H1 (cell line): ENCODE measurements at regions not wholly inside any gene's neighbourhood (a gene's known extent, or its start where the extent isn't known, plus 50 kb on each side); places are given as distances from the start of the nearest gene placed in this dataset.

ENCODE experiments used
- CTCF ChIA-PET: fragments of 300-600 bp; sonication (Branson Sonifier 250); formaldehyde crosslinking; loops from one replicate; lab custom pipeline; 2021; ENCODE audit not compliant: partially characterized antibody; lab: Charles Lee
- POLR2A ChIA-PET: fragments of 300-600 bp; sonication (Branson Sonifier 250); formaldehyde crosslinking; loops from one replicate; lab custom pipeline; 2021; ENCODE audit warnings: inconsistent platforms; ENCODE audit not compliant: partially characterized antibody; lab: Charles Lee
- DNase-seq, 2 experiments: peaks; one replicate each; pipeline versions ENCODE4 v3.0.0 to v3.0.0-alpha.2; 2010 to 2022; ENCODE audit warnings: low spot score in 2 of 2, low read depth in 1 of 2, mixed read lengths in 1 of 2
- FAIRE-seq: peaks from 2 replicates; lab custom pipeline; 2011; peaks lifted over from hg19 to GRCh38; lab: Jason Lieb, UNC
- H2AFZ ChIP-seq: 2 replicates; pipeline ENCODE4 v1.8.1; 2012; ENCODE audit warnings: low read length, inconsistent platforms
- H2AK5ac ChIP-seq: 2 replicates; pipeline ENCODE4 v1.6.1; 2013; ENCODE audit warnings: low read depth, low read length
- H2BK120ac ChIP-seq: replicated peaks from 2 replicates; pipeline ENCODE3; 2013; ENCODE audit warnings: low read depth, low read length, inconsistent platforms
- H2BK12ac ChIP-seq: 2 replicates; pipeline ENCODE4 v1.6.1; 2013; ENCODE audit warnings: low read depth, low read length
- H2BK15ac ChIP-seq: 2 replicates; pipeline ENCODE4 v1.6.1; 2013; ENCODE audit warnings: low read length
- H2BK20ac ChIP-seq: 2 replicates; pipeline ENCODE4 v1.6.1; 2013; ENCODE audit warnings: low read length
- H2BK5ac ChIP-seq: 2 replicates; pipeline ENCODE4 v1.6.1; 2013; ENCODE audit warnings: low read depth, low read length
- H3K14ac ChIP-seq: 2 replicates; pipeline ENCODE4 v1.6.1; 2013; ENCODE audit warnings: inconsistent platforms; ENCODE audit not compliant: insufficient read length
- H3K18ac ChIP-seq: 2 replicates; pipeline ENCODE4 v1.6.1; 2013; ENCODE audit warnings: low read length; ENCODE audit errors: extremely low read depth
- H3K23ac ChIP-seq: 2 replicates; pipeline ENCODE4 v1.6.1; 2013; ENCODE audit warnings: inconsistent platforms; ENCODE audit not compliant: insufficient read length
- H3K23me2 ChIP-seq: 2 replicates; pipeline ENCODE4 v1.6.1; 2013; ENCODE audit warnings: low read depth, low read length
- H3K27ac ChIP-seq: 2 replicates; pipeline ENCODE4 v1.6.1; 2011; ENCODE audit warnings: low read depth, low read length, inconsistent platforms
- H3K27me3 ChIP-seq, 4 experiments: replicated peaks in 1 of 4; 1 replicate in 1 of 4; 2 replicates in 3 of 4; pipeline versions ENCODE4 v1.6.1 to v1.8.1; 2011 to 2013; ENCODE audit warnings: low read length in 3 of 4, mild to moderate bottlenecking in 3 of 4, inconsistent platforms in 2 of 4, mixed read lengths in 2 of 4, moderate library complexity in 1 of 4; ENCODE audit not compliant: control insufficient read depth in 3 of 4, insufficient read depth in 3 of 4; ENCODE audit errors: extremely low read depth in 1 of 4
- H3K36me3 ChIP-seq, 4 experiments: 2 replicates each; pipeline versions ENCODE4 v1.6.1 to v1.8.1; 2011 to 2013; ENCODE audit warnings: mild to moderate bottlenecking in 4 of 4, low read length in 3 of 4, moderate library complexity in 2 of 4, control low read depth in 1 of 4, inconsistent platforms in 1 of 4; ENCODE audit not compliant: insufficient read depth in 4 of 4, control insufficient read depth in 2 of 4
- H3K4ac ChIP-seq: replicated peaks from 2 replicates; pipeline ENCODE3; 2013; ENCODE audit warnings: low read length, low read depth, mixed read lengths, inconsistent platforms; ENCODE audit not compliant: insufficient read length
- H3K4me1 ChIP-seq, 4 experiments: replicated peaks in 1 of 4; 1 replicate in 1 of 4; 2 replicates in 3 of 4; pipeline versions ENCODE4 v1.6.1 to v1.8.1; 2011 to 2013; ENCODE audit warnings: low read length in 3 of 4, inconsistent platforms in 2 of 4, mixed read lengths in 1 of 4; ENCODE audit not compliant: insufficient read depth in 4 of 4, control insufficient read depth in 3 of 4
- H3K4me2 ChIP-seq, 2 experiments: 2 replicates each; pipeline versions ENCODE4 v1.6.1 to v1.8.1; 2011 to 2013; ENCODE audit warnings: low read depth in 2 of 2, low read length in 2 of 2, control low read depth in 1 of 2, inconsistent platforms in 1 of 2, mild to moderate bottlenecking in 1 of 2; ENCODE audit not compliant: insufficient read depth in 1 of 2
- H3K4me3 ChIP-seq, 4 experiments: fragments of 200-600, 300-600 bp in 1 of 4; sonication (generic), shearing (Covaris generic), sonication (Bioruptor Twin) in 1 of 4; 2 replicates each; pipeline versions ENCODE4 v1.5.1 to v1.8.1; 2011 to 2016; ENCODE audit warnings: low read length in 4 of 4, low read depth in 3 of 4, control low read depth in 2 of 4, inconsistent platforms in 2 of 4, mild to moderate bottlenecking in 2 of 4, mixed read lengths in 1 of 4, moderate library complexity in 1 of 4; ENCODE audit not compliant: insufficient read depth in 2 of 4; ENCODE audit errors: extremely low read depth in 1 of 4
- H3K56ac ChIP-seq: replicated peaks from 2 replicates; pipeline ENCODE3; 2013; ENCODE audit warnings: low read depth, mild to moderate bottlenecking, mixed read lengths, low read length, inconsistent platforms; ENCODE audit not compliant: insufficient read length
- H3K79me1 ChIP-seq: 2 replicates; pipeline ENCODE4 v1.6.1; 2013; ENCODE audit warnings: low read depth, low read length, control low read depth
- H3K79me2 ChIP-seq, 2 experiments: 2 replicates each; pipeline versions ENCODE4 v1.6.1 to v1.8.1; 2012 to 2013; ENCODE audit warnings: low read length in 2 of 2, mild to moderate bottlenecking in 2 of 2, inconsistent platforms in 1 of 2; ENCODE audit not compliant: insufficient read depth in 2 of 2, control insufficient read depth in 1 of 2
- H3K9ac ChIP-seq, 4 experiments: replicated peaks in 1 of 4; 1 replicate in 1 of 4; 2 replicates in 3 of 4; pipeline versions ENCODE4 v1.6.1 to v1.8.1; 2011 to 2013; ENCODE audit warnings: low read depth in 3 of 4, low read length in 3 of 4, control low read depth in 2 of 4, mild to moderate bottlenecking in 2 of 4, moderate library complexity in 2 of 4, inconsistent platforms in 1 of 4; ENCODE audit errors: extremely low read depth in 1 of 4
- H3K9me3 ChIP-seq, 2 experiments: 2 replicates each; pipeline versions ENCODE4 v1.6.1 to v1.8.1; 2012 to 2013; ENCODE audit warnings: mild to moderate bottlenecking in 2 of 2, moderate library complexity in 2 of 2, control low read depth in 1 of 2, inconsistent platforms in 1 of 2, low read depth in 1 of 2, low read length in 1 of 2, mixed read lengths in 1 of 2; ENCODE audit not compliant: insufficient read depth in 2 of 2
- H4K20me1 ChIP-seq, 2 experiments: replicated peaks in 1 of 2; 2 replicates each; pipeline versions ENCODE3 to v1.8.1; 2011 to 2013; ENCODE audit warnings: inconsistent platforms in 2 of 2, low read length in 2 of 2, mild to moderate bottlenecking in 1 of 2; ENCODE audit not compliant: insufficient read depth in 2 of 2, control insufficient read depth in 1 of 2
- H4K5ac ChIP-seq: 2 replicates; pipeline ENCODE4 v1.6.1; 2013; ENCODE audit warnings: low read length, low read depth, mixed read lengths, inconsistent platforms; ENCODE audit not compliant: insufficient read length
- H4K8ac ChIP-seq: 2 replicates; pipeline ENCODE4 v1.8.0; 2013; ENCODE audit warnings: mild to moderate bottlenecking, moderate library complexity, low read length, inconsistent platforms; ENCODE audit not compliant: insufficient read depth; ENCODE audit errors: extremely low read depth
- H4K91ac ChIP-seq: replicated peaks from 2 replicates; pipeline ENCODE3; 2013; ENCODE audit warnings: low read length, mixed read lengths, inconsistent platforms; ENCODE audit not compliant: insufficient read length
- CHD1 ChIP-seq: IDR thresholded peaks from 2 replicates; pipeline ENCODE4 v1.6.1; 2012; ENCODE audit warnings: low read depth, low read length, improper control_type of control experiment
- E2F6 ChIP-seq: IDR thresholded peaks from 2 replicates; pipeline ENCODE4 v1.6.1; 2012; ENCODE audit warnings: inconsistent platforms
- EGR1 ChIP-seq: IDR thresholded peaks from 2 replicates; pipeline ENCODE4 v1.6.1; 2011; ENCODE audit warnings: low read depth, low read length, borderline replicate concordance
- HDAC2 ChIP-seq, 2 experiments: fragments of 300-600 bp in 1 of 2; sonication (generic) in 1 of 2; IDR thresholded peaks; 2 replicates each; pipeline ENCODE4 v1.6.1; 2011 to 2012; ENCODE audit warnings: low read depth in 2 of 2, low read length in 2 of 2, mild to moderate bottlenecking in 2 of 2, moderate library complexity in 2 of 2, borderline replicate concordance in 1 of 2, inconsistent platforms in 1 of 2
- JUND ChIP-seq: IDR thresholded peaks from 2 replicates; pipeline ENCODE4 v1.6.1; 2011; ENCODE audit warnings: mild to moderate bottlenecking, improper control_type of control experiment, low read length
- KDM1A ChIP-seq: fragments of 200-600, 300-600 bp; sonication (generic); IDR thresholded peaks from 2 replicates; pipeline ENCODE4 v1.7.1; 2016; ENCODE audit warnings: mild to moderate bottlenecking, low read length, borderline replicate concordance
- KDM4A ChIP-seq: IDR thresholded peaks from one replicate; pipeline ENCODE4 v1.7.1; 2012; ENCODE audit warnings: low read depth, mild to moderate bottlenecking, moderate library complexity, low read length, inconsistent platforms; ENCODE audit not compliant: severe bottlenecking
- MAFK ChIP-seq: IDR thresholded peaks from 2 replicates; pipeline ENCODE4 v1.6.1; 2012; ENCODE audit warnings: low read depth, mild to moderate bottlenecking, improper control_type of control experiment, low read length
- MAX ChIP-seq: IDR thresholded peaks from 2 replicates; pipeline ENCODE4 v1.6.1; 2012; ENCODE audit warnings: inconsistent platforms
- RAD21 ChIP-seq, 2 experiments: IDR thresholded peaks in 1 of 2; conservative IDR thresholded peaks in 1 of 2; 2 replicates each; pipeline ENCODE4 v1.6.1; 2011; ENCODE audit warnings: low read depth in 2 of 2, low read length in 2 of 2, improper control_type of control experiment in 1 of 2, inconsistent platforms in 1 of 2, mild to moderate bottlenecking in 1 of 2, moderate library complexity in 1 of 2
- RBBP5 ChIP-seq: IDR thresholded peaks from 2 replicates; pipeline ENCODE4 v1.7.1; 2012; ENCODE audit warnings: low read depth, mild to moderate bottlenecking, inconsistent platforms, low read length, moderate library complexity, borderline replicate concordance
- SIN3A ChIP-seq, 2 experiments: IDR thresholded peaks in 1 of 2; conservative IDR thresholded peaks in 1 of 2; 2 replicates each; pipeline ENCODE4 v1.6.1; 2011 to 2012; ENCODE audit warnings: low read length in 2 of 2, improper control_type of control experiment in 1 of 2, low read depth in 1 of 2, mild to moderate bottlenecking in 1 of 2
- TBP ChIP-seq: IDR thresholded peaks from 2 replicates; pipeline ENCODE4 v1.6.1; 2011; ENCODE audit warnings: low read depth, low read length, improper control_type of control experiment
- WGBS, 2 experiments: shearing (Covaris generic) in 1 of 2; methylation state at CpG; one replicate each; pipeline versions ENCODE4 v1.1.6 to v1.1.7; 2013 to 2015; ENCODE audit warnings: low lambda C conversion rate in 2 of 2, mixed read lengths in 2 of 2, inconsistent platforms in 1 of 2, low coverage in 1 of 2, missing lambda C conversion rate in 1 of 2; ENCODE audit not compliant: insufficient replicate concordance in 2 of 2, insufficient coverage in 1 of 2, insufficient read length in 1 of 2; ENCODE audit errors: extremely low coverage in 1 of 2, missing lambda C conversion rate in 1 of 2; 5-methylcytosine and 5-hydroxymethylcytosine counted together

GRCh38 chr6:22716721-22717120, 147.4 kb downstream of the HDGFL1 start:
- no peak overlapping the region for H3K4me2 ChIP-seq
- no peak overlapping the region for H3K4ac ChIP-seq
- no peaks in the 10 kb centered on the region; a peak in 2 of 7 replicates for H3K4me1 ChIP-seq
- H3K27me3 ChIP-seq: no peaks in the 10 kb centered on the region
- no peak overlapping the region for H4K91ac ChIP-seq
- H3K27ac ChIP-seq: no peak overlapping the region
- H3K14ac ChIP-seq: no peak overlapping the region
- H2AFZ ChIP-seq: no peak overlapping the region
- H2BK20ac ChIP-seq: no peak overlapping the region
- no peak overlapping the region for H2BK15ac ChIP-seq
- no peak overlapping the region for H4K5ac ChIP-seq
- H3K36me3 ChIP-seq: no peaks in the 10 kb centered on the region
- no peak overlapping the region for H3K18ac ChIP-seq
- no peak overlapping the region for H2BK120ac ChIP-seq
- DNase-seq (no peak), FAIRE-seq (no peak)
- POLR2A ChIA-PET: no interaction called here
- no peak overlapping the region for H3K4me3 ChIP-seq
- no peak overlapping the region for H3K56ac ChIP-seq
- H3K23me2 ChIP-seq: no peaks in the 10 kb centered on the region
- H2AK5ac ChIP-seq: no peak overlapping the region
- H3K79me1 ChIP-seq: no peaks in the 10 kb centered on the region
- H3K9ac ChIP-seq: no peak overlapping the region
- no peak overlapping the region for H4K8ac ChIP-seq
- H3K79me2 ChIP-seq: no peaks in the 10 kb centered on the region
- H3K23ac ChIP-seq: no peak overlapping the region
- no peaks in the 10 kb centered on the region for H4K20me1 ChIP-seq
- H3K9me3 ChIP-seq: no peaks in the 10 kb centered on the region
- no peak overlapping the region for H2BK5ac ChIP-seq
- WGBS, 2 experiments: 100% methylated on average over 1 of the region's 1 CpG; no CpG with 5 or more reads in 1 of the 2 experiments
- no peak overlapping the region for H2BK12ac ChIP-seq
- CTCF ChIA-PET: interaction anchor here (0.9 kb wide), 1 partner anchor 20 kb away, joined by 3 read pairs; no protein-coding TSS in a partner anchor
- TF ChIP-seq MAFK: no peak
- TF ChIP-seq CHD1: no peak
- no peak for TF ChIP-seq RAD21 (IDR thresholded peaks at IDR 0.05 in 1 of 2, conservative IDR thresholded peaks at IDR 0.05 in 1 of 2; ENCODE audit: low read depth in 2 of 2, low read length in 2 of 2)
- TF ChIP-seq JUND: no peak
- TF ChIP-seq EGR1: no peak
- TF ChIP-seq SIN3A (conservative IDR thresholded peaks at IDR 0.05 in 1 of 2, IDR thresholded peaks at IDR 0.05 in 1 of 2; ENCODE audit: low read depth in 1 of 2, low read length in 2 of 2): no peak
- no peak for TF ChIP-seq RBBP5
- TF ChIP-seq KDM4A: no peak
- TF ChIP-seq HDAC2 (IDR thresholded peaks at IDR 0.05; ENCODE audit: borderline replicate concordance in 1 of 2, low read depth in 2 of 2, low read length in 2 of 2): no peak
- no peak for TF ChIP-seq TBP
- TF ChIP-seq MAX: no peak
- TF ChIP-seq KDM1A: no peak
- no peak for TF ChIP-seq E2F6
